OCI-LY7 (cell line): ENCODE measurements at regions not wholly inside any gene's neighbourhood (a gene's known extent, or its start where the extent isn't known, plus 50 kb on each side); places are given as distances from the start of the nearest gene placed in this dataset.

Experiments
- BruUV-seq: library from RNA; stranded (reverse); fragments of 400-500 nt; replicated peaks from 2 replicates; lab custom pipeline; 2021; lab: Mats Ljungman, UMichigan
- CTCF ChIA-PET: fragments of 300-600 bp; sonication (Branson Sonifier 250); formaldehyde crosslinking; loops from one replicate; lab custom pipeline; 2022; ENCODE audit warnings: antibody characterized with exemption; ENCODE audit not compliant: unreplicated experiment; lab: Charles Lee
- POLR2A ChIA-PET: fragments of 300-600 bp; sonication (Branson Sonifier 250); formaldehyde crosslinking; loops from one replicate; lab custom pipeline; 2022; ENCODE audit warnings: antibody characterized with exemption; lab: Charles Lee
- DNase-seq: peaks from one replicate; pipeline ENCODE4 v3.0.0-alpha.2; 2015; ENCODE audit warnings: low spot score
- H2AFZ ChIP-seq: fragments of 200-600 bp; sonication (generic), shearing (Covaris generic); 2 replicates; pipeline ENCODE4 v1.6.1; 2014; ENCODE audit warnings: mild to moderate bottlenecking, antibody characterized with exemption, low read length, moderate library complexity
- H3K27ac ChIP-seq: fragments of 200-600 bp; sonication (generic); 2 replicates; pipeline ENCODE4 v1.5.1; 2014; ENCODE audit warnings: mixed run types, low read depth, mild to moderate bottlenecking, moderate library complexity, low read length, inconsistent platforms; ENCODE audit not compliant: poor library complexity, severe bottlenecking
- H3K36me3 ChIP-seq: fragments of 200-600 bp; sonication (generic); 2 replicates; pipeline ENCODE4 v1.6.1; 2014; ENCODE audit warnings: mild to moderate bottlenecking, antibody characterized with exemption, low read length, moderate library complexity, mixed read lengths; ENCODE audit not compliant: insufficient read depth
- H3K4me1 ChIP-seq: fragments of 200-600 bp; sonication (generic); 2 replicates; pipeline ENCODE4 v1.5.1; 2014; ENCODE audit warnings: mild to moderate bottlenecking, low read length; ENCODE audit not compliant: insufficient read depth, poor library complexity, severe bottlenecking
- H3K4me2 ChIP-seq: fragments of 200-600 bp; sonication (generic); 2 replicates; pipeline ENCODE4 v1.6.1; 2014; ENCODE audit warnings: mild to moderate bottlenecking, low read length
- H3K4me3 ChIP-seq: fragments of 200-600 bp; sonication (generic); 2 replicates; pipeline ENCODE4 v1.5.1; 2014; ENCODE audit warnings: mild to moderate bottlenecking, low read depth, low read length; ENCODE audit not compliant: poor library complexity, severe bottlenecking
- H3K79me2 ChIP-seq: fragments of 200-600 bp; sonication (generic); 2 replicates; pipeline ENCODE4 v1.6.1; 2016; ENCODE audit warnings: low read depth, mild to moderate bottlenecking, low read length, moderate library complexity, mixed read lengths; ENCODE audit not compliant: insufficient read depth
- H3K9me2 ChIP-seq: fragments of 200-600 bp; sonication (generic); 2 replicates; pipeline ENCODE4 v1.6.1; 2016; ENCODE audit warnings: mild to moderate bottlenecking, low read length, mixed read lengths; ENCODE audit not compliant: insufficient read depth
- H3K9me3 ChIP-seq: fragments of 200-600 bp; sonication (generic); 2 replicates; pipeline ENCODE4 v1.6.1; 2014; ENCODE audit warnings: mild to moderate bottlenecking, mixed run types, low read length, mixed read lengths
- H4K20me1 ChIP-seq: fragments of 200-600 bp; sonication (generic); 2 replicates; pipeline ENCODE4 v1.6.1; 2014; ENCODE audit warnings: mild to moderate bottlenecking, antibody characterized with exemption, low read length, moderate library complexity, mixed read lengths; ENCODE audit not compliant: insufficient read depth
- CTCF ChIP-seq: fragments of 200-600 bp; sonication (generic); conservative IDR thresholded peaks from 2 replicates; pipeline ENCODE4 v1.5.1; 2014; ENCODE audit warnings: mild to moderate bottlenecking, antibody characterized with exemption, low read length, moderate library complexity, mixed read lengths
- EZH2phosphoT487 ChIP-seq: fragments of 200-600 bp; sonication (generic); IDR thresholded peaks from 2 replicates; pipeline ENCODE4 v1.6.1; 2018; ENCODE audit warnings: low read depth, borderline replicate concordance, mild to moderate bottlenecking, mixed run types, antibody characterized with exemption, low read length, moderate library complexity, mixed read lengths
- intact Hi-C: fragments of 100-400 bp; cut with micrococcal nuclease; formaldehyde crosslinking; loops from one replicate; pipeline ENCODE4 v1.10.0; 2022; ENCODE audit not compliant: unreplicated experiment

- intact Hi-C loops, result no loop called here
- Histone ChIP-seq H3K79me2 (no peaks in the 10 kb centered on the region), H3K4me3 (no peak overlapping the region), H3K4me1 (no peaks in the 10 kb centered on the region), H3K27ac (no peak overlapping the region), H2AFZ (no peak overlapping the region), H3K9me2 (no peaks in the 10 kb centered on the region), H3K9me3 (no peaks in the 10 kb centered on the region), H3K4me2 (no peak overlapping the region), H3K36me3 (no peaks in the 10 kb centered on the region), H4K20me1 (no peaks in the 10 kb centered on the region)
- ChIA-PET CTCF (no interaction called here), POLR2A (interaction anchor here (0.7 kb wide), 1 partner anchor 22 kb away, joined by 3 read pairs; no protein-coding TSS in a partner anchor)
- BruUV-seq, result no TSS peak
- TF ChIP-seq CTCF (no peak), EZH2phosphoT487 (no peak)
- DNase-seq, result no peak
These were observed 109.8 kb upstream of the WARS2 start for GRCh38 chr1:119250299-119250698.

- Histone ChIP-seq H3K9me2 (no peaks in the 10 kb centered on the region), H3K36me3 (no peaks in the 10 kb centered on the region), H3K4me1 (no peaks in the 10 kb centered on the region), H3K4me2 (no peak overlapping the region), H4K20me1 (no peaks in the 10 kb centered on the region), H3K9me3 (no peaks in the 10 kb centered on the region), H3K4me3 (no peak overlapping the region), H2AFZ (no peak overlapping the region), H3K27ac (no peak overlapping the region), H3K79me2 (no peaks in the 10 kb centered on the region)
- BruUV-seq, result no TSS peak
- TF ChIP-seq EZH2phosphoT487 (no peak), CTCF (no peak)
- POLR2A ChIA-PET, result no interaction called here
- CTCF ChIA-PET, result no interaction called here
- DNase-seq, result no peak
- intact Hi-C loops, result no loop called here
These were observed 111.3 kb upstream of the WARS2 start for GRCh38 chr1:119251751-119252150.

GRCh38 chr1:119253366-119253765, 112.9 kb upstream of the WARS2 start:
- intact Hi-C loops, result no loop called here
- H3K9me3 ChIP-seq, result no peaks in the 10 kb centered on the region
- no peaks in the 10 kb centered on the region for H3K9me2 ChIP-seq
- no peaks in the 10 kb centered on the region for H3K36me3 ChIP-seq
- H3K79me2 ChIP-seq, result no peaks in the 10 kb centered on the region
- no peak overlapping the region for H3K27ac ChIP-seq
- H4K20me1 ChIP-seq, result no peaks in the 10 kb centered on the region
- H3K4me1 ChIP-seq, result no peaks in the 10 kb centered on the region
- H3K4me3 ChIP-seq, result no peak overlapping the region
- TF ChIP-seq CTCF (no peak), EZH2phosphoT487 (no peak)
- ChIA-PET POLR2A (no interaction called here), CTCF (no interaction called here)
- no TSS peak for BruUV-seq
- no peak overlapping the region for H3K4me2 ChIP-seq
- H2AFZ ChIP-seq, result no peak overlapping the region
- DNase-seq, result no peak
